ENCODE measurements at regions not wholly inside any gene's neighbourhood (a gene's known extent, or its start where the extent isn't known, plus 50 kb on each side); places are given as distances from the start of the nearest gene placed in this dataset.

DNA sequence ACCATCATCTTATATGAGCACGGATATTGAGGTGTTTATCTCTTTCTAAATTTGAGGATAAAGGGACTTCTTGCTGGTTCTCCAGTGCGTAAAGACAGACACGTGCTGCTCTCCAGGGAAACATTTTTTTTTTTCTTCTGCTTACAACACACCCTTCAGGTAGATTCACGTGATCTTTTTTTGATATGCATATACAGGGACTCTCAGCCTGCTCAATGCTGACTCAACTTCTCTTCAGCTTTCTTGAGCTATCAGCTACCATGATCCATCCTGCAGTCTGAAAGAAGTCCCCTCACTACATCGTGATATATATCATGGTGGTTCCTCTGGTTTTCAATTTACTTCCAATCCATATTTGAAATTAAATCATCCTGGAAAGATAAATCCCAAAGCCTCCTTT is 87.1 kb upstream of the SLITRK3 start:
- no peak for FAIRE-seq

DNA sequence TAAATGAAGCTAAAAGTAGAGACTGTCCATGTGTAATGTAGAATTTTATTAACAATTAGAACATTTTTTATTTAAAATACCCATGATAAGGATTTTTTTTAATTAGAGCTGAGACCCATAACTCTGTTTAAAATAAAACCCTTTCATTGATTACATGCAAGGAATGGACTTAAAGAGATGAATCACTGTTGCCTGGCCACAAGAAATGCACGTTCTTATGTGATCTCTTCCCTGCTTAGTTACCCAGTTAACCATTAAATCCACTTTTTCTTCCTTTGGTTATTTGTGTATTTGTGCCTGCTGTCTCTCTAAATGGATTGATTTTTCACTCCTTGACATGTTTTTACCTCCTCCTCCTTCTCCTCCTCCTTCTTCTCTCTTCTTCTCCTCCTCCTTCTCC is 83.3 kb upstream of the SLITRK3 start:
- FAIRE-seq: no peak

DNA sequence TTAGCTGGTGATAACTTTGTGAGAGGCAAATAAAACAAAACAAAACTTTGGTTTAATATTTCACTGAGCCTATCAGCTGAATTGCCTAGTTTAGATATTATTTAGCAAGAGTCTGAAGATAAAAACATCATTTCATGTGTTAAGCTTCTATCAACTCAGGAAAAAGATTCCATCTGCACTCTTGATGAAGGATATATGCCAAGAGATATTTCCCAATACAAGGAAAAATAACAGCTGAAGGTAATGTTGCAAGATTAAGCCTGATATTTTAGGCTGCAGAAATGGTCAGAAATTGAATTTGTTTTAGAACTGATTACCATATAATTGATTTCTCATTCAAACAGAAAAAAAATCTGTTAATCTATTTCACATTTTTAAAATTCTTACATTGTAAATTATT is 77.2 kb upstream of the SLITRK3 start:
- FAIRE-seq: no peak

DNA sequence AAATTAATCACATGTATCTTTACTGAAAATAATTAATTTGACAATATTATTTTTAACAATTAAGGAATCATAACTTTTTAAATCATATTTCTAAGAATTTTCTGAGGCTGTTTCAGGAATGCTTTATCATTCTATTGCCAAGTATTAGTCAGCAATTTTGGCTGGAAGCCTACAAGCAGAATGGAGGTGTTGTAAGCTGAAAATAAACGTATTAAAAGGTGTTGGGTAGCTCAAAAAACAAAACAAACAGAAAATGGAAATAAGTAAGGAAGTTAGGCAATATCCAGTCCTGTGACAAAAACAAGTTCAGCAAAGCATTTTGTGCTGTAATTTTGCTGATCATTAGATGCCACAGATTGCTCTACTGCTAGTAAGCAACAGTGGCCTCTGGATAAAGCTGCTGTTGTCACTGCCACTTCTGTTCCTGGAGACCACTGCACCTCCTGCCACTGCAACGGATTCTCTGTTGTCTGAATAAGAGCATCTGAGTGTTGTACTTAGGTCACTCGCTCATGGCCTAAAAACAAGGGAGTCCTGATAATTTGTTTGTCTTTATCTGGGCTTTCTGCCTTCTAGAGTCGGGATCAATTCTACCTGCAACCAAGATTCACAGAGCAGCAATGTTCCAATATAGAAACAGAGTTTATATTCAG is 63.5 kb upstream of the SLITRK3 start:
- FAIRE-seq: no peak

DNA sequence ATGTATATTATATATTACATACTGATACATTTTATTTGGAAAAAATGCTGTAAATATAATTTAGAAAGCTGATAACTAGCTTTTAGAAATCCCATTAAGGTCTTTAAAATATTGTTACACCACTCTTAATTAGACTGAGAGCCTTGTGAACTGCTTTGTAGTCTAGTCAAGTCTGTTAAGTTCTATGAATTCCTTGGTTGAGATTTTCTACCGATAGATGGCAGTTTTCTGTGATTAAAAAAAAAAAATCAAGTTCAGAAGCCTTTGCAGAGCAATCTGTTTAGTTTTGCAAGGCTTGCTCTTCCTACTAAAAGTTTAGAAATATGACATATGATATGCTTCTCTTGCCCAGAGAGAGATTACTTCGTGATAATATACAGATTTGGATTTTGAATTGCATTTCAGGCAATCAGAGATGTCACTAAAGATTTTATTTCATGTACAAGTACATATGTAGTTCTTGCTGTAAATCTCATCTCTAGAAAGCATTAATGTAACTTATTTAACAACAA is 60.4 kb upstream of the SLITRK3 start:
- FAIRE-seq: no peak

DNA sequence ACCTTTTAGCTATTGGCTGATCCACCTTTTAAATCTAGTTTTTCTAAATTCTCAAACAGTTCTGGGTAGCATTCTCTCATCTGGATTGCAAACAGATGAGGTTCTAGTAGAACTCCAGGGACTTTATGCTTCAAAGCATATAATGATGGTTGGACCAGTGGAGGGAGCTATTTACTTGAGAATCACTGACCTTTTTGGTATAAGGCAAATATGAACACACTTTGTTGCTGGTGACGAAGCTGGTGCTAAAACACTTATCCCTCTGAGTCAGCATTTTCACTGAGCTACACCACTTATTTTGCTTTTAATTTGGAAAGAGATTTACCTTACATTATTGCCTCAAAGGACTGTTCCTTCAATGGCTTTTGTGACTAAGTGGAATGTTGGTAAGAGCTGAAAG is 58.6 kb upstream of the SLITRK3 start:
- peak; percentile 75 for FAIRE-seq
